Neural progenitor cell (in vitro differentiated cells): ENCODE measurements at regions not wholly inside any gene's neighbourhood (a gene's known extent, or its start where the extent isn't known, plus 50 kb on each side); places are given as distances from the start of the nearest gene placed in this dataset.

Experiments used
- EZH2 ChIP-seq: fragments of 200-600 bp; sonication (generic); IDR thresholded peaks from 2 replicates; pipeline ENCODE4 v1.6.1; 2017; ENCODE audit warnings: antibody characterized with exemption, mild to moderate bottlenecking, moderate library complexity
- EZH2phosphoT487 ChIP-seq: fragments of 200-600 bp; sonication (generic); IDR thresholded peaks from 2 replicates; pipeline ENCODE4 v1.6.1; 2017; ENCODE audit warnings: antibody characterized with exemption
- TF ChIP-seq, protein P1 (sequence below): fragments of 200-600 bp; sonication (generic); IDR thresholded peaks from 2 replicates; pipeline ENCODE4 v1.5.1; 2017; ENCODE audit warnings: antibody characterized with exemption, mild to moderate bottlenecking

DNA sequence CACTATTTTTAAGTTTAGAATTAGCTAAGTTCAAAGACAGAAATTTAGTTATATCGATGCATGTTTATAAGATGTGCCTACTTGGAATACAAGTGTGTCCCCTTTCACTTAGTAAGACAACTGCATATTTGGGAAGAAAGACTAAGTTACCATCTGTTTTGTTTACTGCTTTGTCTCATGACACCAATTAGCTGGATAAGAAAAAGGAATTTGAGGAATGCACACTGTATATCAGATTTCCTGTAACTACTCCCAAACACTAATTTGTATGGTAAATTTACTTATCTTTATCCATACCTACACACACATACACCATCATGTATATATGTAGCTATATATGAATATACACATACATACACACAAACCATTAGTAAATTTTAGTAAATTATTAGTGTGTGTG is 1442.8 kb upstream of the IGFBP7 start:
- TF ChIP-seq, protein P1, sequence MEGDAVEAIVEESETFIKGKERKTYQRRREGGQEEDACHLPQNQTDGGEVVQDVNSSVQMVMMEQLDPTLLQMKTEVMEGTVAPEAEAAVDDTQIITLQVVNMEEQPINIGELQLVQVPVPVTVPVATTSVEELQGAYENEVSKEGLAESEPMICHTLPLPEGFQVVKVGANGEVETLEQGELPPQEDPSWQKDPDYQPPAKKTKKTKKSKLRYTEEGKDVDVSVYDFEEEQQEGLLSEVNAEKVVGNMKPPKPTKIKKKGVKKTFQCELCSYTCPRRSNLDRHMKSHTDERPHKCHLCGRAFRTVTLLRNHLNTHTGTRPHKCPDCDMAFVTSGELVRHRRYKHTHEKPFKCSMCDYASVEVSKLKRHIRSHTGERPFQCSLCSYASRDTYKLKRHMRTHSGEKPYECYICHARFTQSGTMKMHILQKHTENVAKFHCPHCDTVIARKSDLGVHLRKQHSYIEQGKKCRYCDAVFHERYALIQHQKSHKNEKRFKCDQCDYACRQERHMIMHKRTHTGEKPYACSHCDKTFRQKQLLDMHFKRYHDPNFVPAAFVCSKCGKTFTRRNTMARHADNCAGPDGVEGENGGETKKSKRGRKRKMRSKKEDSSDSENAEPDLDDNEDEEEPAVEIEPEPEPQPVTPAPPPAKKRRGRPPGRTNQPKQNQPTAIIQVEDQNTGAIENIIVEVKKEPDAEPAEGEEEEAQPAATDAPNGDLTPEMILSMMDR, result no peak
- TF ChIP-seq EZH2 (no peak), EZH2phosphoT487 (no peak)
